NCI-H82 (cell line): ENCODE measurements at regions not wholly inside any gene's neighbourhood (a gene's known extent, or its start where the extent isn't known, plus 50 kb on each side); places are given as distances from the start of the nearest gene placed in this dataset.
"Not testable (repeated sequence)": the region's sequence is repeated elsewhere in the genome, so short reads cannot be mapped to it uniquely, and the experiment has no call there.

Experiments used
- DNase-seq: peaks from one replicate; lab custom pipeline; 2025; lab: John Stamatoyannopoulos, UW

GRCh38 chr18:56443166-56443907 is 195.1 kb downstream of the TXNL1 start:
- DNase-seq: no peak

GRCh38 chr18:56438480-56438879 is 199.9 kb downstream of the TXNL1 start:
- DNase-seq: not testable (repeated sequence)

GRCh38 chr18:56436651-56437050 is 201.7 kb downstream of the TXNL1 start:
- no peak for DNase-seq

GRCh38 chr18:56433919-56434318 is 204.5 kb downstream of the TXNL1 start:
- DNase-seq: peak; percentile 19

GRCh38 chr18:56431551-56431950 is 206.8 kb downstream of the TXNL1 start:
- DNase-seq: no peak

- DNase-seq: no peak
These were observed 214.8 kb downstream of the TXNL1 start for GRCh38 chr18:56423626-56424025.

- DNase-seq: no peak
These were observed 216.7 kb downstream of the TXNL1 start for GRCh38 chr18:56421647-56422046.

- not testable (repeated sequence) for DNase-seq
These were observed 217.5 kb downstream of the TXNL1 start for GRCh38 chr18:56420868-56421267.

GRCh38 chr18:56414357-56414756 is 224.0 kb downstream of the TXNL1 start:
- DNase-seq: no peak

GRCh38 chr18:56413862-56414261 is 224.5 kb downstream of the TXNL1 start:
- no peak for DNase-seq

GRCh38 chr18:56412951-56413350 is 225.4 kb downstream of the TXNL1 start:
- DNase-seq: no peak

GRCh38 chr18:56409736-56410135 is 228.7 kb downstream of the TXNL1 start:
- DNase-seq: no peak

- peak; percentile 5 for DNase-seq
These were observed 230.7 kb downstream of the TXNL1 start for GRCh38 chr18:56407646-56408180.

- DNase-seq: no peak
These were observed 235.4 kb downstream of the TXNL1 start for GRCh38 chr18:56402872-56403516.

GRCh38 chr18:56393870-56394269 is 244.5 kb downstream of the TXNL1 start:
- DNase-seq: no peak

- DNase-seq: no peak
These were observed 246.3 kb downstream of the TXNL1 start for GRCh38 chr18:56391931-56392590.

- DNase-seq: peak; percentile 14
These were observed 247.8 kb downstream of the TXNL1 start for GRCh38 chr18:56390626-56391025.

- DNase-seq: no peak
These were observed 249.2 kb downstream of the TXNL1 start for GRCh38 chr18:56389190-56389589.

- no peak for DNase-seq
These were observed 249.8 kb downstream of the TXNL1 start for GRCh38 chr18:56388571-56388970.

GRCh38 chr18:56386856-56387255 is 251.5 kb downstream of the TXNL1 start:
- DNase-seq: no peak

- no peak for DNase-seq
These were observed 255.0 kb downstream of the TXNL1 start for GRCh38 chr18:56383349-56383748.

GRCh38 chr18:56382541-56382940 is 255.9 kb downstream of the TXNL1 start:
- no peak for DNase-seq

GRCh38 chr18:56381196-56381595 is 257.2 kb downstream of the TXNL1 start:
- DNase-seq: no peak
